H1 (cell line): ENCODE measurements at regions not wholly inside any gene's neighbourhood (a gene's known extent, or its start where the extent isn't known, plus 50 kb on each side); places are given as distances from the start of the nearest gene placed in this dataset.

ENCODE experiments used
- CTCF ChIA-PET: fragments of 300-600 bp; sonication (Branson Sonifier 250); formaldehyde crosslinking; loops from one replicate; lab custom pipeline; 2021; ENCODE audit not compliant: partially characterized antibody; lab: Charles Lee
- POLR2A ChIA-PET: fragments of 300-600 bp; sonication (Branson Sonifier 250); formaldehyde crosslinking; loops from one replicate; lab custom pipeline; 2021; ENCODE audit warnings: inconsistent platforms; ENCODE audit not compliant: partially characterized antibody; lab: Charles Lee
- DNase-seq, 2 experiments: peaks; one replicate each; pipeline versions ENCODE4 v3.0.0 to v3.0.0-alpha.2; 2010 to 2022; ENCODE audit warnings: low spot score in 2 of 2, low read depth in 1 of 2, mixed read lengths in 1 of 2
- FAIRE-seq: peaks from 2 replicates; lab custom pipeline; 2011; peaks lifted over from hg19 to GRCh38; lab: Jason Lieb, UNC
- H2AFZ ChIP-seq: 2 replicates; pipeline ENCODE4 v1.8.1; 2012; ENCODE audit warnings: low read length, inconsistent platforms
- H2AK5ac ChIP-seq: 2 replicates; pipeline ENCODE4 v1.6.1; 2013; ENCODE audit warnings: low read depth, low read length
- H2BK120ac ChIP-seq: replicated peaks from 2 replicates; pipeline ENCODE3; 2013; ENCODE audit warnings: low read depth, low read length, inconsistent platforms
- H2BK12ac ChIP-seq: 2 replicates; pipeline ENCODE4 v1.6.1; 2013; ENCODE audit warnings: low read depth, low read length
- H2BK15ac ChIP-seq: 2 replicates; pipeline ENCODE4 v1.6.1; 2013; ENCODE audit warnings: low read length
- H2BK20ac ChIP-seq: 2 replicates; pipeline ENCODE4 v1.6.1; 2013; ENCODE audit warnings: low read length
- H2BK5ac ChIP-seq: 2 replicates; pipeline ENCODE4 v1.6.1; 2013; ENCODE audit warnings: low read depth, low read length
- H3K14ac ChIP-seq: 2 replicates; pipeline ENCODE4 v1.6.1; 2013; ENCODE audit warnings: inconsistent platforms; ENCODE audit not compliant: insufficient read length
- H3K18ac ChIP-seq: 2 replicates; pipeline ENCODE4 v1.6.1; 2013; ENCODE audit warnings: low read length; ENCODE audit errors: extremely low read depth
- H3K23ac ChIP-seq: 2 replicates; pipeline ENCODE4 v1.6.1; 2013; ENCODE audit warnings: inconsistent platforms; ENCODE audit not compliant: insufficient read length
- H3K23me2 ChIP-seq: 2 replicates; pipeline ENCODE4 v1.6.1; 2013; ENCODE audit warnings: low read depth, low read length
- H3K27ac ChIP-seq: 2 replicates; pipeline ENCODE4 v1.6.1; 2011; ENCODE audit warnings: low read depth, low read length, inconsistent platforms
- H3K27me3 ChIP-seq, 4 experiments: replicated peaks in 1 of 4; 1 replicate in 1 of 4; 2 replicates in 3 of 4; pipeline versions ENCODE4 v1.6.1 to v1.8.1; 2011 to 2013; ENCODE audit warnings: low read length in 3 of 4, mild to moderate bottlenecking in 3 of 4, inconsistent platforms in 2 of 4, mixed read lengths in 2 of 4, moderate library complexity in 1 of 4; ENCODE audit not compliant: control insufficient read depth in 3 of 4, insufficient read depth in 3 of 4; ENCODE audit errors: extremely low read depth in 1 of 4
- H3K36me3 ChIP-seq, 4 experiments: 2 replicates each; pipeline versions ENCODE4 v1.6.1 to v1.8.1; 2011 to 2013; ENCODE audit warnings: mild to moderate bottlenecking in 4 of 4, low read length in 3 of 4, moderate library complexity in 2 of 4, control low read depth in 1 of 4, inconsistent platforms in 1 of 4; ENCODE audit not compliant: insufficient read depth in 4 of 4, control insufficient read depth in 2 of 4
- H3K4ac ChIP-seq: replicated peaks from 2 replicates; pipeline ENCODE3; 2013; ENCODE audit warnings: low read length, low read depth, mixed read lengths, inconsistent platforms; ENCODE audit not compliant: insufficient read length
- H3K4me1 ChIP-seq, 4 experiments: replicated peaks in 1 of 4; 1 replicate in 1 of 4; 2 replicates in 3 of 4; pipeline versions ENCODE4 v1.6.1 to v1.8.1; 2011 to 2013; ENCODE audit warnings: low read length in 3 of 4, inconsistent platforms in 2 of 4, mixed read lengths in 1 of 4; ENCODE audit not compliant: insufficient read depth in 4 of 4, control insufficient read depth in 3 of 4
- H3K4me2 ChIP-seq, 2 experiments: 2 replicates each; pipeline versions ENCODE4 v1.6.1 to v1.8.1; 2011 to 2013; ENCODE audit warnings: low read depth in 2 of 2, low read length in 2 of 2, control low read depth in 1 of 2, inconsistent platforms in 1 of 2, mild to moderate bottlenecking in 1 of 2; ENCODE audit not compliant: insufficient read depth in 1 of 2
- H3K4me3 ChIP-seq, 4 experiments: fragments of 200-600, 300-600 bp in 1 of 4; sonication (generic), shearing (Covaris generic), sonication (Bioruptor Twin) in 1 of 4; 2 replicates each; pipeline versions ENCODE4 v1.5.1 to v1.8.1; 2011 to 2016; ENCODE audit warnings: low read length in 4 of 4, low read depth in 3 of 4, control low read depth in 2 of 4, inconsistent platforms in 2 of 4, mild to moderate bottlenecking in 2 of 4, mixed read lengths in 1 of 4, moderate library complexity in 1 of 4; ENCODE audit not compliant: insufficient read depth in 2 of 4; ENCODE audit errors: extremely low read depth in 1 of 4
- H3K56ac ChIP-seq: replicated peaks from 2 replicates; pipeline ENCODE3; 2013; ENCODE audit warnings: low read depth, mild to moderate bottlenecking, mixed read lengths, low read length, inconsistent platforms; ENCODE audit not compliant: insufficient read length
- H3K79me1 ChIP-seq: 2 replicates; pipeline ENCODE4 v1.6.1; 2013; ENCODE audit warnings: low read depth, low read length, control low read depth
- H3K79me2 ChIP-seq, 2 experiments: 2 replicates each; pipeline versions ENCODE4 v1.6.1 to v1.8.1; 2012 to 2013; ENCODE audit warnings: low read length in 2 of 2, mild to moderate bottlenecking in 2 of 2, inconsistent platforms in 1 of 2; ENCODE audit not compliant: insufficient read depth in 2 of 2, control insufficient read depth in 1 of 2
- H3K9ac ChIP-seq, 4 experiments: replicated peaks in 1 of 4; 1 replicate in 1 of 4; 2 replicates in 3 of 4; pipeline versions ENCODE4 v1.6.1 to v1.8.1; 2011 to 2013; ENCODE audit warnings: low read depth in 3 of 4, low read length in 3 of 4, control low read depth in 2 of 4, mild to moderate bottlenecking in 2 of 4, moderate library complexity in 2 of 4, inconsistent platforms in 1 of 4; ENCODE audit errors: extremely low read depth in 1 of 4
- H3K9me3 ChIP-seq, 2 experiments: 2 replicates each; pipeline versions ENCODE4 v1.6.1 to v1.8.1; 2012 to 2013; ENCODE audit warnings: mild to moderate bottlenecking in 2 of 2, moderate library complexity in 2 of 2, control low read depth in 1 of 2, inconsistent platforms in 1 of 2, low read depth in 1 of 2, low read length in 1 of 2, mixed read lengths in 1 of 2; ENCODE audit not compliant: insufficient read depth in 2 of 2
- H4K20me1 ChIP-seq, 2 experiments: replicated peaks in 1 of 2; 2 replicates each; pipeline versions ENCODE3 to v1.8.1; 2011 to 2013; ENCODE audit warnings: inconsistent platforms in 2 of 2, low read length in 2 of 2, mild to moderate bottlenecking in 1 of 2; ENCODE audit not compliant: insufficient read depth in 2 of 2, control insufficient read depth in 1 of 2
- H4K5ac ChIP-seq: 2 replicates; pipeline ENCODE4 v1.6.1; 2013; ENCODE audit warnings: low read length, low read depth, mixed read lengths, inconsistent platforms; ENCODE audit not compliant: insufficient read length
- H4K8ac ChIP-seq: 2 replicates; pipeline ENCODE4 v1.8.0; 2013; ENCODE audit warnings: mild to moderate bottlenecking, moderate library complexity, low read length, inconsistent platforms; ENCODE audit not compliant: insufficient read depth; ENCODE audit errors: extremely low read depth
- H4K91ac ChIP-seq: replicated peaks from 2 replicates; pipeline ENCODE3; 2013; ENCODE audit warnings: low read length, mixed read lengths, inconsistent platforms; ENCODE audit not compliant: insufficient read length
- RFX5 ChIP-seq: IDR thresholded peaks from 2 replicates; pipeline ENCODE4 v1.6.1; 2011; ENCODE audit warnings: low read depth, low read length, improper control_type of control experiment, borderline replicate concordance
- WGBS, 2 experiments: shearing (Covaris generic) in 1 of 2; methylation state at CpG; one replicate each; pipeline versions ENCODE4 v1.1.6 to v1.1.7; 2013 to 2015; ENCODE audit warnings: low lambda C conversion rate in 2 of 2, mixed read lengths in 2 of 2, inconsistent platforms in 1 of 2, low coverage in 1 of 2, missing lambda C conversion rate in 1 of 2; ENCODE audit not compliant: insufficient replicate concordance in 2 of 2, insufficient coverage in 1 of 2, insufficient read length in 1 of 2; ENCODE audit errors: extremely low coverage in 1 of 2, missing lambda C conversion rate in 1 of 2; 5-methylcytosine and 5-hydroxymethylcytosine counted together
- TF ChIP-seq, protein P1 (sequence below): IDR thresholded peaks from 2 replicates; pipeline ENCODE4 v1.6.1; 2012; ENCODE audit warnings: low read length, inconsistent platforms

DNA sequence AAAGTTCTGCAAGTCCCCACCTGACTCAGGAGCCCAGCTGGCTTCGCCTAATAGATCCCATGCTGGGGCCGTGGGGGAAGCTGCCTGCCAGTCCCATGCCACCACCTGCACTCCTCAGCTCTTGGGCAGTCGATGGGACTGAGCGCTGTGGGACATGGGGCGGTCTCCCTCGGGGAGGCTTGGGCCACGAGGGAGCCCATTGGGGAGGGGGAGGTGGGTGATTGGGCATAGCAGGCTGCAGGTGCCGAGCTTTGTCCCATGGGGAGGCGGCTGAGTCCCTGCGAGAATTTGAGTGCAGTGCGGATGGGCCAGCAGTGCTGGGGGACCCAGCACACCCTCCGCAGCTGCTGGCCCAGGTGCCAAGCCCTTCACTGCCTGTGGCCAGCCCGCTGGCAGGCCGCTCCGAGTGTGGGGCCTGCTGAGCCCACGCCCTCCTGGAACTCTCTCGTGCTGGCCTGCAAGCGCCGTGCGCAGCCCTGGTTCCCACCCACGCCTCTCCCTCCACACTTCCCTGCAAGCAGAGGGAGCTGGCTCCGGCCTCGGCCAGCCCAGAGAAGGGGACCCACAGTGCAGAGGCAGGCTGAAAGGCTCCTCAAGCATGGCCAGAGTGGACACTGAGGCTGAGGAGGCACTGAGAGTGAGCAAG is 467.3 kb downstream of the IRS2 start:
- Histone ChIP-seq H3K9me3 (peaks cover 0 to 12% of the 10 kb centered on the region in 2 experiments; a peak in 1 of 4 replicates), H3K4me3 (no peak overlapping the region), H3K23ac (no peak overlapping the region), H4K91ac (no peak overlapping the region), H3K56ac (no peak overlapping the region), H3K4me2 (no peak overlapping the region), H2BK12ac (no peak overlapping the region), H4K20me1 (no peaks in the 10 kb centered on the region), H2BK20ac (no peak overlapping the region)
- POLR2A ChIA-PET: no interaction called here
- TF ChIP-seq, protein P1, sequence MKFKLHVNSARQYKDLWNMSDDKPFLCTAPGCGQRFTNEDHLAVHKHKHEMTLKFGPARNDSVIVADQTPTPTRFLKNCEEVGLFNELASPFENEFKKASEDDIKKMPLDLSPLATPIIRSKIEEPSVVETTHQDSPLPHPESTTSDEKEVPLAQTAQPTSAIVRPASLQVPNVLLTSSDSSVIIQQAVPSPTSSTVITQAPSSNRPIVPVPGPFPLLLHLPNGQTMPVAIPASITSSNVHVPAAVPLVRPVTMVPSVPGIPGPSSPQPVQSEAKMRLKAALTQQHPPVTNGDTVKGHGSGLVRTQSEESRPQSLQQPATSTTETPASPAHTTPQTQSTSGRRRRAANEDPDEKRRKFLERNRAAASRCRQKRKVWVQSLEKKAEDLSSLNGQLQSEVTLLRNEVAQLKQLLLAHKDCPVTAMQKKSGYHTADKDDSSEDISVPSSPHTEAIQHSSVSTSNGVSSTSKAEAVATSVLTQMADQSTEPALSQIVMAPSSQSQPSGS: no peak
- no peak for TF ChIP-seq RFX5
- TF ChIP-seq, all 59 proteins: peak for 0
- H3K79me2 ChIP-seq: no peaks in the 10 kb centered on the region
- no peak overlapping the region for H2AFZ ChIP-seq
- no peak overlapping the region for H4K5ac ChIP-seq
- H3K23me2 ChIP-seq: no peaks in the 10 kb centered on the region
- H2BK15ac ChIP-seq: no peak overlapping the region
- H3K14ac ChIP-seq: no peak overlapping the region
- no peak for FAIRE-seq
- CTCF ChIA-PET: interaction anchor here (1.3 to 2.1 kb wide), 2 partner anchors 12 to 123 kb away, joined by 3 to 5 read pairs; no protein-coding TSS in a partner anchor
- H3K9ac ChIP-seq: no peak overlapping the region
- H4K8ac ChIP-seq: no peak overlapping the region
- no peak overlapping the region for H3K4ac ChIP-seq
- H3K27ac ChIP-seq: no peak overlapping the region
- no peak overlapping the region for H2AK5ac ChIP-seq
- H2BK5ac ChIP-seq: no peak overlapping the region
- no peak overlapping the region for H3K18ac ChIP-seq
- H2BK120ac ChIP-seq: no peak overlapping the region
- WGBS, 2 experiments: 92% methylated on average over 19 of the region's 23 CpGs; no CpG with 5 or more reads in 1 of the 2 experiments
- H3K4me1 ChIP-seq: no peaks in the 10 kb centered on the region
- H3K79me1 ChIP-seq: no peaks in the 10 kb centered on the region
- no peak for DNase-seq
- no peaks in the 10 kb centered on the region for H3K27me3 ChIP-seq
- H3K36me3 ChIP-seq: no peaks in the 10 kb centered on the region
